ENCODE measurements at regions not wholly inside any gene's neighbourhood (a gene's known extent, or its start where the extent isn't known, plus 50 kb on each side); places are given as distances from the start of the nearest gene placed in this dataset.

DNA sequence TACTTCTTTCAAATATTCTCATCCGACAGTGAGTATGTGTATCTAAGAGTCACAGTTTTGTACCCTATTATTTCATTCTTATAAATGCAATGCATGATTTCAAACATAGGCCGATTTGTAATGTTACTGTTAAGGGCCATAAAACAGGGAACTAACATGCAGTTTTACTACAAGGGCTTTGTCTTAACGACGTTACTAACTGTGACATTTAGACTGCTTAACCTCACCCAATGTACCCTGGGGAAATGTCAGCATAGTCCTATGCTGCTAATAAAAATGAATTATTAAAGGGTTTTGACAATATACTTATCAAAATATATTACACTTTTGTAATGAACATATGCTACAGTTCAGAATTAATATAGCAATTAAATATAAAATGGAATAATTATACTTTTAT lies 74.8 kb upstream of the CPXCR1 start:
- Histone ChIP-seq H3K9me3 (no peaks in the 10 kb centered on the region), H3K4me1 (ENCODE audit: control insufficient read depth in 1 of 2, extremely low read depth in 1 of 2, insufficient read depth in 2 of 2, low read length in 2 of 2) (no peaks in the 10 kb centered on the region), H3K4me3 (ENCODE audit: control insufficient read depth in 1 of 2, extremely low read depth in 1 of 2, low read length in 1 of 2) (no peak overlapping the region), H3K27ac (ENCODE audit: low read length) (no peak overlapping the region), H3K36me3 (ENCODE audit: control insufficient read depth in 2 of 2, extremely low read depth in 1 of 2, insufficient read depth in 1 of 2, low read length in 1 of 2) (no peaks in the 10 kb centered on the region), H3K27me3 (replicated peaks in 1 of 2; ENCODE audit: control insufficient read depth in 2 of 2, extremely low read depth in 1 of 2, insufficient read depth in 2 of 2, low read length in 1 of 2) (no peaks in the 10 kb centered on the region)
- no peaks in the 10 kb centered on the region for H3K27me3 Mint-ChIP-seq
- ATAC-seq (replicated peaks in 1 of 4) = no peak
- POLR2A ChIA-PET = no interaction called here
- DNase-seq = no peak
- no peak overlapping the region for H3K4me3 Mint-ChIP-seq
- H3K27ac Mint-ChIP-seq = no peak overlapping the region
- no CpG with 5 or more reads among the region's 4 CpGs for WGBS (ENCODE audit: insufficient coverage)
- no peaks in the 10 kb centered on the region for H3K36me3 Mint-ChIP-seq
- H3K9me3 Mint-ChIP-seq = no peaks in the 10 kb centered on the region
- CTCF ChIA-PET = no interaction called here
- H3K4me1 Mint-ChIP-seq = no peaks in the 10 kb centered on the region

Data from T-cell (primary cell).